Neural cell (in vitro differentiated cells): ENCODE measurements at regions not wholly inside any gene's neighbourhood (a gene's known extent, or its start where the extent isn't known, plus 50 kb on each side); places are given as distances from the start of the nearest gene placed in this dataset.

Experiments
- CTCF ChIP-seq: fragments of 450-650 bp; IDR thresholded peaks from 2 replicates; pipeline ENCODE4 v1.5.1; 2014; ENCODE audit warnings: antibody characterized with exemption, mild to moderate bottlenecking, moderate library complexity; ENCODE audit not compliant: poor library complexity, severe bottlenecking
- EP300 ChIP-seq: fragments of 450-650 bp; conservative IDR thresholded peaks from 2 replicates; pipeline ENCODE4 v1.6.1; 2014; ENCODE audit warnings: antibody characterized with exemption, mild to moderate bottlenecking, moderate library complexity; ENCODE audit not compliant: poor library complexity, severe bottlenecking
- POLR2AphosphoS5 ChIP-seq: IDR thresholded peaks from 2 replicates; pipeline ENCODE4 v1.6.1; 2012
- REST ChIP-seq: IDR thresholded peaks from 2 replicates; pipeline ENCODE4 v1.6.1; 2012; ENCODE audit warnings: borderline replicate concordance
- SMC3 ChIP-seq: fragments of 450-650 bp; conservative IDR thresholded peaks from 2 replicates; pipeline ENCODE4 v1.6.1; 2014; ENCODE audit warnings: antibody characterized with exemption, mild to moderate bottlenecking, moderate library complexity; ENCODE audit not compliant: poor library complexity

- TF ChIP-seq CTCF (no peak), POLR2AphosphoS5 (no peak), REST (no peak), SMC3 (no peak), EP300 (no peak)
Observed at GRCh38 chr3:72133329-72134011, 348.5 kb upstream of the PROK2 start.
